K562 (cell line): ENCODE measurements at regions not wholly inside any gene's neighbourhood (a gene's known extent, or its start where the extent isn't known, plus 50 kb on each side); places are given as distances from the start of the nearest gene placed in this dataset.

Source experiments
- ATAC-seq: fragments of 200-7000 bp; cut with Tn5 transposase; 3 replicates; pipeline ENCODE4 v1.9.1; 2020; ENCODE audit warnings: moderate library complexity
- BruUV-seq: library from RNA; stranded (reverse); fragments of 400-500 nt; replicated peaks from 2 replicates; lab custom pipeline; 2021; lab: Mats Ljungman, UMichigan
- CTCF ChIA-PET: fragments of 300-600 bp; formaldehyde crosslinking; extraction: SDS; loops from one replicate; lab custom pipeline; 2021; ENCODE audit warnings: low intra/inter-chr PET ratio; lab: Yijun Ruan, JAX
- POLR2A ChIA-PET: fragments of 300-600, 350-650 bp; sonication (Branson Sonifier 250); formaldehyde crosslinking; extraction: SDS; loops from one replicate; lab custom pipeline; 2021; ENCODE audit warnings: antibody characterized with exemption, inconsistent platforms; lab: Yijun Ruan, JAX
- DNase-seq, 4 experiments: peaks; one replicate each; pipeline versions ENCODE4 v3.0.0 to v3.0.0-alpha.2; 2011 to 2018; ENCODE audit warnings: low spot score in 3 of 4, mixed read lengths in 3 of 4; ENCODE audit errors: extremely low read depth in 1 of 4
- FAIRE-seq: peaks from 2 replicates; lab custom pipeline; 2011; peaks lifted over from hg19 to GRCh38; lab: Jason Lieb, UNC
- H2AFZ ChIP-seq: 2 replicates; pipeline ENCODE4 v1.6.0; 2011; ENCODE audit warnings: low read depth, low read length, control low read depth, inconsistent platforms
- H3K27ac ChIP-seq: fragments of 200-600 bp; 3 replicates; pipeline ENCODE4 v1.8.0; 2011; ENCODE audit warnings: low read depth, mild to moderate bottlenecking, control low read depth, inconsistent platforms, low read length, moderate library complexity, mixed read lengths; ENCODE audit errors: extremely low read depth
- H3K27me3 ChIP-seq, 2 experiments: fragments of 300-600 bp in 1 of 2; 2 replicates in 1 of 2; 3 replicates in 1 of 2; pipeline versions ENCODE4 v1.6.0 to v1.8.0; 2011; ENCODE audit warnings: inconsistent platforms in 2 of 2, low read length in 2 of 2, mild to moderate bottlenecking in 1 of 2, mixed read lengths in 1 of 2, moderate library complexity in 1 of 2; ENCODE audit not compliant: control insufficient read depth in 2 of 2, insufficient read depth in 2 of 2
- H3K36me3 ChIP-seq: fragments of 300-600 bp; 3 replicates; pipeline ENCODE4 v1.8.0; 2011; ENCODE audit warnings: mild to moderate bottlenecking, low read length, inconsistent platforms; ENCODE audit not compliant: control insufficient read depth, insufficient read depth
- H3K4me1 ChIP-seq, 2 experiments: fragments of 200-600 bp in 1 of 2; replicated peaks in 1 of 2; 2 replicates in 1 of 2; 3 replicates in 1 of 2; pipeline versions ENCODE4 v1.5.1 to v1.8.0; 2011; ENCODE audit warnings: inconsistent platforms in 2 of 2, low read length in 2 of 2, mild to moderate bottlenecking in 1 of 2, mixed read lengths in 1 of 2, moderate library complexity in 1 of 2; ENCODE audit not compliant: control insufficient read depth in 2 of 2, insufficient read depth in 2 of 2
- H3K4me2 ChIP-seq: 2 replicates; pipeline ENCODE4 v1.6.1; 2011; ENCODE audit warnings: low read length, control low read depth, inconsistent platforms, mixed read lengths; ENCODE audit not compliant: insufficient read depth
- H3K4me3 ChIP-seq: fragments of 200-600 bp; sonication (generic), shearing (Covaris generic); 2 replicates; pipeline ENCODE4 v1.5.1; 2016; ENCODE audit warnings: control low read depth, inconsistent platforms
- H3K79me2 ChIP-seq: fragments of 200-600 bp; 3 replicates; pipeline ENCODE4 v1.8.0; 2011; ENCODE audit warnings: low read length, inconsistent platforms; ENCODE audit not compliant: control insufficient read depth, insufficient read depth
- H3K9ac ChIP-seq, 2 experiments: 2 replicates each; pipeline versions ENCODE4 v1.6.0 to v1.6.1; 2011; ENCODE audit warnings: low read depth in 2 of 2, low read length in 2 of 2, control low read depth in 1 of 2, inconsistent platforms in 1 of 2, mild to moderate bottlenecking in 1 of 2, mixed read lengths in 1 of 2; ENCODE audit not compliant: insufficient read depth in 1 of 2
- H3K9me1 ChIP-seq: one replicate; pipeline ENCODE4 v1.6.0; 2011; ENCODE audit warnings: inconsistent platforms, mild to moderate bottlenecking, low read length, moderate library complexity; ENCODE audit not compliant: control insufficient read depth, insufficient read depth
- H3K9me3 ChIP-seq: replicated peaks from 2 replicates; pipeline ENCODE4 v1.5.1; 2011; ENCODE audit warnings: low read depth, low read length, inconsistent platforms; ENCODE audit not compliant: control insufficient read depth, insufficient read depth
- H4K20me1 ChIP-seq: replicated peaks from 2 replicates; pipeline ENCODE4 v1.6.1; 2011; ENCODE audit warnings: low read length, inconsistent platforms, mixed read lengths; ENCODE audit not compliant: control insufficient read depth, insufficient read depth
- CBX3 ChIP-seq, 2 experiments: IDR thresholded peaks; 1 replicate in 1 of 2; 2 replicates in 1 of 2; pipeline ENCODE4 v1.6.1; 2012; ENCODE audit warnings: inconsistent platforms in 2 of 2, low read length in 2 of 2, borderline replicate concordance in 1 of 2, control low read depth in 1 of 2
- HMG20A ChIP-seq: fragments of 450-650 bp; formaldehyde crosslinking; conservative IDR thresholded peaks from 2 replicates; pipeline ENCODE4 v1.4.0; 2020; ENCODE audit warnings: mild to moderate bottlenecking, mixed read lengths
- HSF4 ChIP-seq: fragments of 250-450 bp; sonication (Bioruptor Pico); IDR thresholded peaks from 2 replicates; pipeline ENCODE4 v2.1.2; 2022; ENCODE audit warnings: mild to moderate bottlenecking, moderate library complexity, borderline replicate concordance
- KHSRP ChIP-seq: fragments of 450-650 bp; IDR thresholded peaks from 2 replicates; pipeline ENCODE4 v1.6.1; 2017
- ZNF274 ChIP-seq: IDR thresholded peaks from 2 replicates; pipeline ENCODE4 v1.6.1; 2011; ENCODE audit warnings: low read depth, mild to moderate bottlenecking, low read length, moderate library complexity, borderline replicate concordance
- WGBS: fragments of 100-300 bp; shearing (Covaris generic); methylation state at CpG from one replicate; pipeline ENCODE4 v1.1.6; 2016; ENCODE audit warnings: low coverage, mixed read lengths; ENCODE audit not compliant: insufficient coverage; ENCODE audit errors: missing lambda C conversion rate; 5-methylcytosine and 5-hydroxymethylcytosine counted together
- in situ Hi-C: fragments of 300-500 bp; cut with MboI; formaldehyde crosslinking; loops from 4 replicates; pipeline ENCODE4 v1.15.0; 2018; ENCODE audit warnings: inconsistent platforms, mixed read lengths
- intact Hi-C: fragments of 100-400 bp; cut with micrococcal nuclease; formaldehyde crosslinking; loops from 2 replicates; pipeline ENCODE4 v1.14.2; 2022
- TF ChIP-seq, protein P1 (sequence below): sonication (generic); formaldehyde crosslinking; IDR thresholded peaks from 2 replicates; pipeline ENCODE4 v1.8.0; 2022; ENCODE audit warnings: mild to moderate bottlenecking, missing genetic modification reagents
- TF ChIP-seq, protein P2 (sequence below): sonication (generic); formaldehyde crosslinking; IDR thresholded peaks from 2 replicates; pipeline ENCODE4 v1.8.0; 2022; ENCODE audit warnings: mild to moderate bottlenecking, missing genetic modification reagents
- TF ChIP-seq, protein P3 (sequence below): sonication (generic); formaldehyde crosslinking; IDR thresholded peaks from 2 replicates; pipeline ENCODE4 v1.8.1; 2022; ENCODE audit warnings: missing genetic modification reagents

DNA sequence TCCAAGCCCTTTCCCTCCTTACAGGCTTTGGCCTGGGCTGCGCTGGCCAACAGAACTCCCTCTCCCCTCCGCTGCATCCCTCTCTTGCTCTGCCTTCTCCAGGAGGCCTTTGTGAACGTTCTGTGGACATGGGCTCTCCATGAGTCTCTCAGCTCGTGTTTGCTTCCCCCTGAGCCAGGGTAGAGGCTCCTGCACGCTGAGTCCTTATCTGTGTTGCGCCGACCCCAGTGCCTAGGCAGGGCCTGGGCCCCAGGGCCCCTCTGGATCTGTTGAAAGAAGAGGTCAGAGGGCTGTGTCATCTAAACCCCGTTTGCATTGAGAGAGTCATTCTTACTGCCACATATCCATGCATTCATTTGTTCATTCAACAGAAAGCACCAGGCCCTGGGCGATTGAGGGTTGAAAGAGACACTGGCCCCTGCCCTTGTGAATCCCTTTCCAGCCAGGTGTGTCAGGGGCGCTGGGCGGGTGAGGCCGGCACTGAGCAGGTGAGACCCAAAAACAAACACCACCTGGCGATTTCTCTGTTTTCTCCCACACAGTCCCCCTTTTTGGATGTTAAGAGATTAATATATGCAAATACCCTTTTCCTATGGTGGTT lies 111.2 kb upstream of the IER5L start (continued):
- TF ChIP-seq KHSRP (no peak), ZNF274 (no peak), HMG20A (CRISPR knock-in tag) (no peak)
- TF ChIP-seq, protein P1, sequence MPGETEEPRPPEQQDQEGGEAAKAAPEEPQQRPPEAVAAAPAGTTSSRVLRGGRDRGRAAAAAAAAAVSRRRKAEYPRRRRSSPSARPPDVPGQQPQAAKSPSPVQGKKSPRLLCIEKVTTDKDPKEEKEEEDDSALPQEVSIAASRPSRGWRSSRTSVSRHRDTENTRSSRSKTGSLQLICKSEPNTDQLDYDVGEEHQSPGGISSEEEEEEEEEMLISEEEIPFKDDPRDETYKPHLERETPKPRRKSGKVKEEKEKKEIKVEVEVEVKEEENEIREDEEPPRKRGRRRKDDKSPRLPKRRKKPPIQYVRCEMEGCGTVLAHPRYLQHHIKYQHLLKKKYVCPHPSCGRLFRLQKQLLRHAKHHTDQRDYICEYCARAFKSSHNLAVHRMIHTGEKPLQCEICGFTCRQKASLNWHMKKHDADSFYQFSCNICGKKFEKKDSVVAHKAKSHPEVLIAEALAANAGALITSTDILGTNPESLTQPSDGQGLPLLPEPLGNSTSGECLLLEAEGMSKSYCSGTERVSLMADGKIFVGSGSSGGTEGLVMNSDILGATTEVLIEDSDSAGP (CRISPR knock-in tag), result no peak

DNA sequence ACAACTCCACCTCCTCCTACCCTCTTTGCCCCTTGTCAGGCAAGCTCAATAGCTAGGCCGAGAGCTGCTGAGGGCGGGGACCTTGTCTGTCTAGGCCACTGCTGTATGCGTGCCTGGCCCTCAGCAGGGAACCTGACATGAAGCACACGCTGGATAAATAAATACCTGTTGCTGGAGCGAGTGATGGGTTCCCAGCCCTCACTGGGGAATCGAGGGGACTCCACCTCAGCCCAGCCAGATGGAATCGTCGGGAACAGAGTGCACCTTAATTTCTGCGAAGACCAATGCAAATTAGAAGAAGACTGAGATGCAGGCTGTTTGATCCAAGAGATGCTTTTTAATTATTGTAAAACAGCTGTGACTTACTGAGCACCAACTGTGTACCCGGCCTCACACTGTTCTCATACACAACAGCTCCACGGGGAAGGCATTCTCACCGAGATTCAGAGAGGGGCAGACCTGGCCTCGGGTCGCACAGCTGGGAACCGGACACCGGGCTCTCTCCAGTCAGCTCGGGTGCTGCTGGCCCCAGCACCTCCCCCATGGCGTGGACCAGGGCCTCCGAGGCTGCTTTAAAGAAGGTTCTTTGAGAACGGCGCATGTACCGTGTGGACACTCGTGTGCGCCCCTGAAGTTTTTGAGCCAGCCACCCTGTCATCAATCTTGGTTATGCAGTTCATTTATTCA lies 109.7 kb upstream of the IER5L start:
- in situ Hi-C loops (no loop called here), intact Hi-C loops (no loop called here)
- DNase-seq (no peak), FAIRE-seq (no peak), ATAC-seq (no peak)
- Histone ChIP-seq H3K36me3 (no peaks in the 10 kb centered on the region), H3K4me1 (peaks cover 0 to 19% of the 10 kb centered on the region in 2 experiments; a peak in 2 of 5 replicates), H2AFZ (no peak overlapping the region), H3K27me3 (peaks cover 0 to 10% of the 10 kb centered on the region in 2 experiments; a peak in 2 of 5 replicates), H4K20me1 (0 out of 2 replicates have a peak, but pooled peaks cover 2% of the 10 kb centered on the region), H3K9me1 (no peaks in the 10 kb centered on the region), H3K27ac (no peak overlapping the region), H3K79me2 (no peaks in the 10 kb centered on the region), H3K9me3 (no peaks in the 10 kb centered on the region), H3K9ac (no peak overlapping the region), H3K4me3 (no peak overlapping the region), H3K4me2 (no peak overlapping the region)
- BruUV-seq, result no TSS peak
- POLR2A ChIA-PET, result no interaction called here
- WGBS, result 34% methylated on average over 23 of the region's 24 CpGs
- TF ChIP-seq, protein P2, sequence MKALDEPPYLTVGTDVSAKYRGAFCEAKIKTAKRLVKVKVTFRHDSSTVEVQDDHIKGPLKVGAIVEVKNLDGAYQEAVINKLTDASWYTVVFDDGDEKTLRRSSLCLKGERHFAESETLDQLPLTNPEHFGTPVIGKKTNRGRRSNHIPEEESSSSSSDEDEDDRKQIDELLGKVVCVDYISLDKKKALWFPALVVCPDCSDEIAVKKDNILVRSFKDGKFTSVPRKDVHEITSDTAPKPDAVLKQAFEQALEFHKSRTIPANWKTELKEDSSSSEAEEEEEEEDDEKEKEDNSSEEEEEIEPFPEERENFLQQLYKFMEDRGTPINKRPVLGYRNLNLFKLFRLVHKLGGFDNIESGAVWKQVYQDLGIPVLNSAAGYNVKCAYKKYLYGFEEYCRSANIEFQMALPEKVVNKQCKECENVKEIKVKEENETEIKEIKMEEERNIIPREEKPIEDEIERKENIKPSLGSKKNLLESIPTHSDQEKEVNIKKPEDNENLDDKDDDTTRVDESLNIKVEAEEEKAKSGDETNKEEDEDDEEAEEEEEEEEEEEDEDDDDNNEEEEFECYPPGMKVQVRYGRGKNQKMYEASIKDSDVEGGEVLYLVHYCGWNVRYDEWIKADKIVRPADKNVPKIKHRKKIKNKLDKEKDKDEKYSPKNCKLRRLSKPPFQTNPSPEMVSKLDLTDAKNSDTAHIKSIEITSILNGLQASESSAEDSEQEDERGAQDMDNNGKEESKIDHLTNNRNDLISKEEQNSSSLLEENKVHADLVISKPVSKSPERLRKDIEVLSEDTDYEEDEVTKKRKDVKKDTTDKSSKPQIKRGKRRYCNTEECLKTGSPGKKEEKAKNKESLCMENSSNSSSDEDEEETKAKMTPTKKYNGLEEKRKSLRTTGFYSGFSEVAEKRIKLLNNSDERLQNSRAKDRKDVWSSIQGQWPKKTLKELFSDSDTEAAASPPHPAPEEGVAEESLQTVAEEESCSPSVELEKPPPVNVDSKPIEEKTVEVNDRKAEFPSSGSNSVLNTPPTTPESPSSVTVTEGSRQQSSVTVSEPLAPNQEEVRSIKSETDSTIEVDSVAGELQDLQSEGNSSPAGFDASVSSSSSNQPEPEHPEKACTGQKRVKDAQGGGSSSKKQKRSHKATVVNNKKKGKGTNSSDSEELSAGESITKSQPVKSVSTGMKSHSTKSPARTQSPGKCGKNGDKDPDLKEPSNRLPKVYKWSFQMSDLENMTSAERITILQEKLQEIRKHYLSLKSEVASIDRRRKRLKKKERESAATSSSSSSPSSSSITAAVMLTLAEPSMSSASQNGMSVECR (CRISPR knock-in tag), result no peak
- TF ChIP-seq HSF4 (no peak), CBX3 (IDR thresholded peaks at IDR 0.05; ENCODE audit: borderline replicate concordance in 1 of 2, low read length in 2 of 2) (no peak)
- TF ChIP-seq, protein P3, sequence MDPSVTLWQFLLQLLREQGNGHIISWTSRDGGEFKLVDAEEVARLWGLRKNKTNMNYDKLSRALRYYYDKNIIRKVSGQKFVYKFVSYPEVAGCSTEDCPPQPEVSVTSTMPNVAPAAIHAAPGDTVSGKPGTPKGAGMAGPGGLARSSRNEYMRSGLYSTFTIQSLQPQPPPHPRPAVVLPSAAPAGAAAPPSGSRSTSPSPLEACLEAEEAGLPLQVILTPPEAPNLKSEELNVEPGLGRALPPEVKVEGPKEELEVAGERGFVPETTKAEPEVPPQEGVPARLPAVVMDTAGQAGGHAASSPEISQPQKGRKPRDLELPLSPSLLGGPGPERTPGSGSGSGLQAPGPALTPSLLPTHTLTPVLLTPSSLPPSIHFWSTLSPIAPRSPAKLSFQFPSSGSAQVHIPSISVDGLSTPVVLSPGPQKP (CRISPR knock-in tag), result no peak
- CTCF ChIA-PET, result no interaction called here
